Astrocyte (in vitro differentiated cells and primary cell): ENCODE measurements at regions not wholly inside any gene's neighbourhood (a gene's known extent, or its start where the extent isn't known, plus 50 kb on each side); places are given as distances from the start of the nearest gene placed in this dataset.

ENCODE experiments used
- CTCF ChIP-seq: IDR thresholded peaks from 2 replicates; pipeline ENCODE4 v1.5.1; 2011; ENCODE audit warnings: low read depth, mild to moderate bottlenecking, inconsistent platforms, low read length, moderate library complexity; ENCODE audit not compliant: insufficient read depth
- EZH2 ChIP-seq: IDR thresholded peaks from 2 replicates; pipeline ENCODE4 v1.6.1; 2012; ENCODE audit warnings: mild to moderate bottlenecking, low read length, inconsistent platforms; ENCODE audit not compliant: insufficient read depth

GRCh38 chr9:115862021-115862420 is 291.6 kb upstream of the PAPPA start:
- TF ChIP-seq EZH2 (no peak), CTCF (no peak)
